CD4-positive, alpha-beta T cell (primary cell): ENCODE measurements at regions not wholly inside any gene's neighbourhood (a gene's known extent, or its start where the extent isn't known, plus 50 kb on each side); places are given as distances from the start of the nearest gene placed in this dataset.

Experiments used
- ATAC-seq: fragments of 200-7000 bp; cut with Tn5 transposase; one replicate; pipeline ENCODE4 v1.10.0; 2022; ENCODE audit warnings: mild to moderate bottlenecking; ENCODE audit not compliant: poor library complexity
- CTCF ChIA-PET: fragments of 350-600 bp; sonication (Branson Sonifier 250); formaldehyde crosslinking; loops from one replicate; lab custom pipeline; 2021; ENCODE audit warnings: antibody characterized with exemption, inconsistent platforms; lab: Charles Lee
- POLR2A ChIA-PET: fragments of 350-600 bp; sonication (Branson Sonifier 250); formaldehyde crosslinking; loops from one replicate; lab custom pipeline; 2021; ENCODE audit warnings: antibody characterized with exemption, inconsistent platforms; lab: Charles Lee
- DNase-seq, 14 experiments: peaks; one replicate each; pipeline ENCODE4 v3.0.0-alpha.2; 2013 to 2020; ENCODE audit warnings: mixed read lengths in 2 of 14
- H3K27ac ChIP-seq, 2 donors: one replicate each; pipeline versions ENCODE4 v1.5.1 to v1.7.0; 2013; ENCODE audit warnings: low read length in 2 of 2, low read depth in 1 of 2, mild to moderate bottlenecking in 1 of 2
- H3K27me3 ChIP-seq, 2 experiments: 1 replicate in 1 of 2; 2 replicates in 1 of 2; pipeline versions ENCODE4 v1.6.1 to v1.7.0; 2013; ENCODE audit warnings: low read length in 2 of 2, control low read depth in 1 of 2, mild to moderate bottlenecking in 1 of 2, moderate library complexity in 1 of 2; ENCODE audit not compliant: insufficient read depth in 2 of 2, control insufficient read depth in 1 of 2
- H3K36me3 ChIP-seq: one replicate; pipeline ENCODE4 v1.6.1; 2013; ENCODE audit warnings: low read length, control low read depth; ENCODE audit not compliant: insufficient read depth
- H3K4me1 ChIP-seq: one replicate; pipeline ENCODE4 v1.6.1; 2013; ENCODE audit warnings: low read length, control low read depth; ENCODE audit not compliant: insufficient read depth
- H3K4me3 ChIP-seq: one replicate; pipeline ENCODE4 v1.5.1; 2013; ENCODE audit warnings: mild to moderate bottlenecking, low read length, moderate library complexity
- H3K9me3 ChIP-seq, 2 experiments: 1 replicate in 1 of 2; 2 replicates in 1 of 2; pipeline versions ENCODE4 v1.6.1 to v1.7.0; 2013; ENCODE audit warnings: low read length in 2 of 2, mild to moderate bottlenecking in 2 of 2, control low read depth in 1 of 2, moderate library complexity in 1 of 2; ENCODE audit not compliant: control insufficient read depth in 1 of 2, insufficient read depth in 1 of 2
- H3K27ac Mint-ChIP-seq: one replicate; pipeline ENCODE4 v1.8.0; 2020; ENCODE audit warnings: mixed read lengths
- H3K27me3 Mint-ChIP-seq: one replicate; pipeline ENCODE4 v1.8.0; 2021; ENCODE audit warnings: mixed read lengths
- H3K36me3 Mint-ChIP-seq: one replicate; pipeline ENCODE4 v1.8.0; 2021; ENCODE audit warnings: low read depth, mixed read lengths
- H3K4me1 Mint-ChIP-seq: one replicate; pipeline ENCODE4 v1.8.0; 2021; ENCODE audit warnings: low read depth, mixed read lengths
- H3K4me3 Mint-ChIP-seq: one replicate; pipeline ENCODE4 v1.8.0; 2020; ENCODE audit warnings: mild to moderate bottlenecking, mixed read lengths
- H3K9me3 Mint-ChIP-seq: one replicate; pipeline ENCODE4 v1.8.0; 2020; ENCODE audit warnings: mixed read lengths
- CTCF ChIP-seq: fragments of 200-600 bp; IDR thresholded peaks from one replicate; pipeline ENCODE4 v1.8.0; 2022; ENCODE audit warnings: antibody characterized with exemption, mild to moderate bottlenecking
- intact Hi-C, 2 experiments: fragments of 100-400 bp; cut with DNase I in 1 of 2; cut with micrococcal nuclease in 1 of 2; formaldehyde crosslinking; loops; one replicate each; pipeline versions ENCODE4 v1.15.1 to v1.9.0; 2023 to 2025; cut with DNase I, micrococcal nuclease

GRCh38 chr15:81809543-81809942 is 236.3 kb downstream of the MEX3B start:
- H3K4me3 ChIP-seq = no peak overlapping the region
- Mint-ChIP-seq H3K4me1 (no peaks in the 10 kb centered on the region), H3K36me3 (no peaks in the 10 kb centered on the region), H3K9me3 (no peaks in the 10 kb centered on the region), H3K4me3 (no peak overlapping the region), H3K27me3 (no peaks in the 10 kb centered on the region), H3K27ac (no peak overlapping the region)
- H3K9me3 ChIP-seq = peaks cover 0 to 5% of the 10 kb centered on the region in 2 experiments
- ATAC-seq (no peak), DNase-seq (peak in 1 of 14 experiments; percentile 4)
- peaks cover 0 to 2% of the 10 kb centered on the region in 2 experiments for H3K27me3 ChIP-seq
- H3K4me1 ChIP-seq = no peaks in the 10 kb centered on the region
- intact Hi-C loops = no loop called here
- ChIA-PET POLR2A (no interaction called here), CTCF (interaction anchor here (0.6 kb wide), 1 partner anchor 51 kb away, joined by 3 read pairs; no protein-coding TSS in a partner anchor)
- H3K27ac ChIP-seq = no peak overlapping the region
- H3K36me3 ChIP-seq = no peaks in the 10 kb centered on the region
- TF ChIP-seq CTCF = no peak

- H3K4me3 ChIP-seq = no peak overlapping the region
- no peak overlapping the region for H3K27ac ChIP-seq
- Mint-ChIP-seq H3K4me1 (no peaks in the 10 kb centered on the region), H3K27me3 (no peaks in the 10 kb centered on the region), H3K36me3 (no peaks in the 10 kb centered on the region), H3K9me3 (no peaks in the 10 kb centered on the region), H3K27ac (no peak overlapping the region), H3K4me3 (no peak overlapping the region)
- H3K9me3 ChIP-seq = peaks cover 0 to 5% of the 10 kb centered on the region in 2 experiments
- ATAC-seq = no peak
- no peaks in the 10 kb centered on the region for H3K4me1 ChIP-seq
- ChIA-PET POLR2A (no interaction called here), CTCF (no interaction called here)
- no peak for DNase-seq
- peaks cover 0 to 2% of the 10 kb centered on the region in 2 experiments for H3K27me3 ChIP-seq
- no peak for TF ChIP-seq CTCF
- intact Hi-C loops = no loop called here
- H3K36me3 ChIP-seq = no peaks in the 10 kb centered on the region
These were observed 238.0 kb downstream of the MEX3B start for GRCh38 chr15:81807806-81808205.

GRCh38 chr15:81807186-81807585 is 238.6 kb downstream of the MEX3B start:
- peaks cover 0 to 2% of the 10 kb centered on the region in 2 experiments for H3K27me3 ChIP-seq
- intact Hi-C loops = no loop called here
- H3K36me3 ChIP-seq = no peaks in the 10 kb centered on the region
- Mint-ChIP-seq H3K36me3 (no peaks in the 10 kb centered on the region), H3K27ac (no peak overlapping the region), H3K4me1 (no peaks in the 10 kb centered on the region), H3K27me3 (no peaks in the 10 kb centered on the region), H3K9me3 (no peaks in the 10 kb centered on the region), H3K4me3 (no peak overlapping the region)
- ChIA-PET POLR2A (no interaction called here), CTCF (no interaction called here)
- H3K4me1 ChIP-seq = no peaks in the 10 kb centered on the region
- no peak overlapping the region for H3K27ac ChIP-seq
- no peak for TF ChIP-seq CTCF
- no peak for DNase-seq
- no peak for ATAC-seq
- H3K4me3 ChIP-seq = no peak overlapping the region
- peaks cover 0 to 5% of the 10 kb centered on the region in 2 experiments for H3K9me3 ChIP-seq
